Gastroesophageal sphincter (tissue), 3 donors: ENCODE measurements at regions not wholly inside any gene's neighbourhood (a gene's known extent, or its start where the extent isn't known, plus 50 kb on each side); places are given as distances from the start of the nearest gene placed in this dataset.

ENCODE experiments used
- EP300 ChIP-seq: sonication (generic); formaldehyde crosslinking; IDR thresholded peaks from one replicate; pipeline ENCODE4 v1.6.1; 2017; ENCODE audit warnings: antibody characterized with exemption, mild to moderate bottlenecking
- POLR2A ChIP-seq, 2 donors: fragments of 450-650 bp; IDR thresholded peaks; one replicate each; pipeline ENCODE4 v1.6.1; 2017; ENCODE audit warnings: antibody characterized with exemption in 2 of 2, mild to moderate bottlenecking in 2 of 2, moderate library complexity in 1 of 2
- POLR2AphosphoS5 ChIP-seq: sonication (generic); formaldehyde crosslinking; IDR thresholded peaks from one replicate; pipeline ENCODE4 v1.6.1; 2017; ENCODE audit warnings: antibody characterized with exemption
- TF ChIP-seq, protein P1 (sequence below), 4 experiments: fragments of 200-600 bp in 2 of 4; fragments of 450-650 bp in 2 of 4; sonication (generic) in 1 of 4; IDR thresholded peaks; one replicate each; pipeline ENCODE4 v1.5.1; 2017 to 2019; ENCODE audit warnings: antibody characterized with exemption in 4 of 4, mild to moderate bottlenecking in 2 of 4, moderate library complexity in 2 of 4

DNA sequence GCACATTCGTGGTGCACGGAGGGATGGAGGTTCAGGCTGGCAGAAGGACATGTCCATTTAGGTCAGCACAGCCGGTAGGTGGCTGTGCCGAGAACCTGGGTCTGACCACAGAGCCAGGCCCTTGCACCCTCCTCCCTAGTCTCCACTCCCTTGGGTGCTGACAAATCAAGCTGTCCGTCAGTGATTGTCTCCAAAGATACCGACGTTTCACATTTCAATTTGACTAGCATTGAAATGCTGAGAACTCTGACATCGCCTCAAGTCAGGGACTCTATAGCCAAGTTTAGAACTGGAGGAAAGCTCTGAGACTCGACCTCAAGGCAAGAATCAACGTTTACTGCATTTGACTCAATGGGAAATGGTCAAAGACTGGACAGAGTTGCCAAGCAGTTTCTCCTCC is 1321.1 kb downstream of the TBC1D22A start:
- TF ChIP-seq, protein P1, sequence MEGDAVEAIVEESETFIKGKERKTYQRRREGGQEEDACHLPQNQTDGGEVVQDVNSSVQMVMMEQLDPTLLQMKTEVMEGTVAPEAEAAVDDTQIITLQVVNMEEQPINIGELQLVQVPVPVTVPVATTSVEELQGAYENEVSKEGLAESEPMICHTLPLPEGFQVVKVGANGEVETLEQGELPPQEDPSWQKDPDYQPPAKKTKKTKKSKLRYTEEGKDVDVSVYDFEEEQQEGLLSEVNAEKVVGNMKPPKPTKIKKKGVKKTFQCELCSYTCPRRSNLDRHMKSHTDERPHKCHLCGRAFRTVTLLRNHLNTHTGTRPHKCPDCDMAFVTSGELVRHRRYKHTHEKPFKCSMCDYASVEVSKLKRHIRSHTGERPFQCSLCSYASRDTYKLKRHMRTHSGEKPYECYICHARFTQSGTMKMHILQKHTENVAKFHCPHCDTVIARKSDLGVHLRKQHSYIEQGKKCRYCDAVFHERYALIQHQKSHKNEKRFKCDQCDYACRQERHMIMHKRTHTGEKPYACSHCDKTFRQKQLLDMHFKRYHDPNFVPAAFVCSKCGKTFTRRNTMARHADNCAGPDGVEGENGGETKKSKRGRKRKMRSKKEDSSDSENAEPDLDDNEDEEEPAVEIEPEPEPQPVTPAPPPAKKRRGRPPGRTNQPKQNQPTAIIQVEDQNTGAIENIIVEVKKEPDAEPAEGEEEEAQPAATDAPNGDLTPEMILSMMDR (IDR thresholded peaks at IDR 0.05): no peak
- TF ChIP-seq POLR2A (IDR thresholded peaks at IDR 0.05) (no peak), POLR2AphosphoS5 (no peak), EP300 (no peak)
